HG03066 (cell line): ENCODE measurements at regions not wholly inside any gene's neighbourhood (a gene's known extent, or its start where the extent isn't known, plus 50 kb on each side); places are given as distances from the start of the nearest gene placed in this dataset.
A peak's percentile ranks its signal among the peaks of the same experiment; 100 is the strongest.
"Not testable (repeated sequence)": the region's sequence is repeated elsewhere in the genome, so short reads cannot be mapped to it uniquely, and the experiment has no call there.

Experiments used
- ATAC-seq: cut with Tn5 transposase; IDR thresholded peaks from one replicate; pipeline ENCODE4 v1.9.1; 2021; ENCODE audit warnings: low read depth; ENCODE audit not compliant: unreplicated experiment

- no peak for ATAC-seq
Observed at GRCh38 chr13:78098249-78098648, 179.6 kb upstream of the EDNRB start.

DNA sequence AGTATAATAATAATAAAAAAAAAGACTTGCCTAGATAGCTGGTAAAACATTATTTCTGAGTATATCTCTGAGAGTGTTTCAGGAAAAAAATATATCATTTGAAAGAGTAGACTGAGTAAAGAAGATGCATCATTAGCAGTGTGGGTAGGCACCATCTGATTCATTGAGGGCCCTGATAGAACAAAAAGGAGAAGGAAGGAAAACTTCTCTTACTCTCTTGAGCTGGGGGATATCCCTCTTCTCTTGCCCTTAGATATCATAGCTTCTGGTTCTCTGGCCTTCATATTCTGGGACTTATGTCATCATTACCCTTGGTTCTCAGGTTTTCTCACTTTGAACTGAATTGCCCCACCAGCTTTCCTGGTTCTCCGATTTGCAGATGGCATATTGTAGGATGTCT, 177.6 kb upstream of the EDNRB start:
- ATAC-seq, result no peak

- ATAC-seq, result no peak
Observed at GRCh38 chr13:78087966-78088678, 169.5 kb upstream of the EDNRB start.

- no peak for ATAC-seq
Observed at GRCh38 chr13:78085434-78086225, 167.0 kb upstream of the EDNRB start.

- no peak for ATAC-seq
Observed at GRCh38 chr13:78084401-78084800, 165.8 kb upstream of the EDNRB start.

GRCh38 chr13:78078168-78078567, 159.5 kb upstream of the EDNRB start:
- no peak for ATAC-seq

DNA sequence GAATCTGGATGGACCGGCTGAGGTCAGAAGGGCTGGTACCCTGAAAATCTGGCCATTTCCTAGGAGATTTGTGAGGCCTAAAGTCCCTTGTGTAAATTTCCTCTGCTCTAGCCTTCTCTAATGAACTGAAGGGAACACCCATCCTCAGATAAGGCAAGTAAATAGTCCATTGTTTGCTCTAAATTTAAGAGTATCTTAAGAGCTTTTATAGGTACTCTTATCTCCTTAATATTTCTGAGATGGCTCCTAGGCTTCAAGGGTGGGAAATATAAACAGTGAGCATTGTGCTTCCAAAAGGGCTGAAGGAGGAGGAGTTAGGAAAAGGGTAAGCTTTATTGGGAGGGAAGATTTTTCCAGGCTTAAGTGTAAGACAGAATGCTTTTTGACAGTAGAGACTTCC, 148.7 kb upstream of the EDNRB start:
- ATAC-seq, result no peak

GRCh38 chr13:78065141-78065540, 146.5 kb upstream of the EDNRB start:
- ATAC-seq, result no peak

DNA sequence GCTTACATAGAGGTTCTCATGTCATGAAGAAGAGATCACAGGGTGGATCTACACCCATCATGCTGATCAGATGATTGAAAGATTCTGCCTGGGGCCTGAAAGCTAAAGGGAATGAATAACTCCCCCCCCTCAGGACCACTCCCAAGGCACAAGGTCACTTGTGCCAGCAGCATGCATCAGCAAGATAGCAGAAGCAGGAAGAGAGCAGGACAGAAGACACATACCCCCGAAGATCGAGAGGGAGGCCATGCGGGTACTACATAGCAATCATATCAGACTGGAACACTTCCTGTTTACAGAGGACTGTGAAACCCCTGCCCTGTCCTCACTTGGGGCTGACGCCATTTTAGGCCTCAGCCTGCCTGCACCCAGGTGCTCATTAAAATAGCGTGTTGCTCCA, 143.2 kb upstream of the EDNRB start:
- no peak for ATAC-seq

GRCh38 chr13:78060966-78061365, 142.3 kb upstream of the EDNRB start:
- no peak for ATAC-seq

GRCh38 chr13:78056865-78057264, 138.2 kb upstream of the EDNRB start:
- not testable (repeated sequence) for ATAC-seq

GRCh38 chr13:78054157-78054556, 135.5 kb upstream of the EDNRB start:
- ATAC-seq, result no peak

GRCh38 chr13:78047151-78047550, 128.5 kb upstream of the EDNRB start:
- ATAC-seq, result no peak

GRCh38 chr13:78046331-78046730, 127.7 kb upstream of the EDNRB start:
- peak; percentile 86 for ATAC-seq

- peak; percentile 13 for ATAC-seq
Observed at GRCh38 chr13:78045916-78046315, 127.3 kb upstream of the EDNRB start.

DNA sequence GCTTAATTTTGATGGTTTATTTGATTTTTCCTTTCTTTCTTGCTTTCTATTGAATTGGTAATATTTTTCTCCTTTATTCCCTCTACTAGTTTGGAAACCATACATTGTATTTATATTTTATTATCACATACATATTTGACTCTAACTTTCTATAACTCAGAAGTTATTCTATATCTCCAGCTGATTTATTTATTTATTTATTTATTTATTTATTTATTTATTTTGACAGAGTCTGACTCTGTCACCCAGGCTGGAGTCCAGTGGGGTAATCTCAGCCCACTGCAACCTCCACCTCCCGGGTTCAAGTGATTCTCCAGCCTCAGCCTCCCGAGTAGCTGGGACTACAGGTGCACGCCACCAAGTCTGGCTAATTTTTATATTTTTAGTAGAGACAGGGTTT, 122.7 kb upstream of the EDNRB start:
- ATAC-seq, result not testable (repeated sequence)

DNA sequence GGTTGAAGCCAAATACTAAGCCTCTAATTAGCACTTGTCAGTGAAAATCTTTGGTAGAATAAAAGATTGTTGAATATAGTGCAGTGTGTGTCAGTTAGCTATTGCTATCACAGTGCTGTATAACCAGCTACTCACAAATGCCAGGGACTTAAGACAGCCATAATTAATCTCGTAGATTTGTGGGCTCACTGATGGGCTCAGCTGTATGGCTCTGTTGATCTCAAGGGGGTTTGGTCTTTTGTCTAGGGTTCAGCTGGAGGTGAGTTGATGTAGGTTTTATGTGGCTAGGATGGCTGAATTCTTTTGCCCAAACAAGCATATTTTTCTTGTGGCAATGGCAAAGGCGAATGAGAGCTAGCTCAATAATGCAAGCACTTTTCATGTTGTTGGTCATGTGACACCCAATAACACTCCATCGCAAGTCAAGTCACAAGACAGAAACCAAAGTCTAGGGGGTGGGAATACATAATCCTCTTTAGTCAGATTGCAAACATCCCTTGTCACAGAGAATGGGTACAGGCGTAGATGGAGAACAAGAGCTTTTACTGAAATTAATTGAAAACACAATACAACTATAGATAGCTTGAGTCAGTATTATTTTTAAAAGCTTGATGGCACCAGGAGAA, 121.7 kb upstream of the EDNRB start:
- ATAC-seq, result no peak

DNA sequence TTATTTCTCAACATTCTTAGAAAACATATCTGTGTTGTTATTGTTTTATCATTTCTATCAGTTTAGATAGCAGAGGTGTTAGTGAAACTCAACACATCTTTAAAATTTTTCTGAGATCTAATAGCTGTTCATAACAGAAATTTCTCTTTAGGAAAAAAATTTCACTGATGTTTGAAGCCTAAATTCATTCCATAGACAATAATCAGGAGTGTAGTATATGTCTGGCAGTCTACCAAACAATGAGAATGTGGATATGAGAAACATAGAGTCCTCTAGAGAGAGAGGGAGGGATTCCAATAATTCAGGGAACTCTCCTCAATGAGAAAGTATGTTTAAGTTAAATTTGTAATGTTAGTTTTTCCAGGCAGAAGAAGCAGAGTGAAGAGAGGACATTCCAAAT, 118.2 kb upstream of the EDNRB start:
- ATAC-seq, result no peak

DNA sequence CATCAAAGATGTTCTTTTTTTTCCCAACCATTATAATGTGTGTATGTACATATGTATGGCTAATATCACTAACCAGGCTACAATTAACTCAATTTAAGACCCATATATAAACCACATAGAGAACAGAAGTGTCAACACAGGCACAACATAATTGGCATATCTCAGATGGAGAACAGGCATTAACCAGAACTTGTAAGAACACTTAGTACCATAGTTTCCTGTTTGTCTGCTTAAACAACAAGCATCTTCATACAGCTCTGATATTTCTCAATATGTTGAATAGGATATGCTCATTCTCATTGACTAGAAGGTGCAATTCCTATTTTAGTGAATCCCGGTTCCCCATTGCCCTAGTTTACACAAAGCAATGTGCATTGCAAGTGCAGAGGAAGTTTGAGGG, 116.9 kb upstream of the EDNRB start:
- ATAC-seq, result no peak

- ATAC-seq, result no peak
Observed at GRCh38 chr13:78033509-78033908, 114.9 kb upstream of the EDNRB start.

DNA sequence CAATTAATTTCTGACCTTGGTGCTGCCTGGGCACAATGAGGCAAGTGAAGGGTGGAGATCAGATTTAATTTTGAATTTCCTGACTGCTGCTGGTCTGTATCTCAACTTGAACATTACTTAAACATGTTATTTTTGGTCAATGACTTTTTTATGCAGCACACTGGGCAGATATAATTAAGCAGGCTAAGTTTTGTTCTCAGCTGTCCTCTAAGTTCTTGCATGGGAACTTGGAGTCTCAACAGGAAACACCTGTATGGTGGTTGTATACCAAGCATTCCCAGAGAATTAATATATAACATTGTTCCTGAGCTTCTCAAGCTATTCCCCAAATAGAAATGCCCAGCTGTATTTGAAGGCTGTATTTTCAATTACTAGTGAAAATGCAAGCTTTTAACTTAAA, 113.5 kb upstream of the EDNRB start:
- ATAC-seq, result no peak
